ENCODE measurements at regions not wholly inside any gene's neighbourhood (a gene's known extent, or its start where the extent isn't known, plus 50 kb on each side); places are given as distances from the start of the nearest gene placed in this dataset.

- Histone ChIP-seq H3K4me1 (no peaks in the 10 kb centered on the region), H3K9me3 (no peaks in the 10 kb centered on the region), H3K27ac (no peak overlapping the region), H3K27me3 (no peaks in the 10 kb centered on the region), H3K4me3 (no peak overlapping the region), H3K36me3 (no peaks in the 10 kb centered on the region)
- 40% methylated on average over 2 of the region's 2 CpGs for WGBS (ENCODE audit: insufficient coverage, low coverage, low lambda C conversion rate, missing lambda C conversion rate)
- peak in 1 of 3 donors; percentile 35 for DNase-seq
- peak in 1 of 4 donors; percentile 44 for ATAC-seq
- intact Hi-C loops (cut with DNase I): no loop called here
- no peak for TF ChIP-seq POLR2A (IDR thresholded peaks at IDR 0.05)
- TF ChIP-seq CTCF (IDR thresholded peaks at IDR 0.05): no peak
Observed at GRCh38 chr1:219398815-219399396, 214.0 kb downstream of the ZC3H11B start.

DNA sequence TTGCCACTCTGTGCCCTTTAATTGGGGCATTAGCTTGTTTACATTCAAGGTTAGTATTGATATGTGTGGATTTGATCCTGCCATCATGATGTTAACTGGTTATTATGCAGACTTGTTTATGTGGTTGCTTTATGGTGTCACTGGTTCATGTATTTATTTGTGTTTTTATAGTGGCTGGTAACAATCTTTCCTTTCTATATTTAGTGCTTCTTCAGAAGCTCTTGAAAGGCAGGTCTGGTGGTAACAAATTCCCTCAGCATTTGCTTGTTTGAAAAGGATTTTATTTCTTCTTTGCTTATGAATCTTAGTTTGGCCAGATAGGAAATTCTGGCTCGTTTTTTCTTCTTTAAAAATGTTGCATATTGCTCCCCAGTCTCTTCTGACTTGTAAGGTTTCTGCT, 215.4 kb downstream of the ZC3H11B start:
- H3K9me3 ChIP-seq: no peaks in the 10 kb centered on the region
- no peaks in the 10 kb centered on the region for H3K27me3 ChIP-seq
- no peak overlapping the region for H3K4me3 ChIP-seq
- DNase-seq (no peak), ATAC-seq (no peak)
- no peaks in the 10 kb centered on the region for H3K4me1 ChIP-seq
- no peaks in the 10 kb centered on the region for H3K36me3 ChIP-seq
- TF ChIP-seq POLR2A (IDR thresholded peaks at IDR 0.05) (no peak), CTCF (IDR thresholded peaks at IDR 0.05) (no peak)
- H3K27ac ChIP-seq: no peak overlapping the region
- WGBS (ENCODE audit: insufficient coverage, low coverage, low lambda C conversion rate, missing lambda C conversion rate): 17% methylated on average over 1 of the region's 1 CpG
- intact Hi-C loops (cut with DNase I): no loop called here

- Histone ChIP-seq H3K27me3 (no peaks in the 10 kb centered on the region), H3K36me3 (no peaks in the 10 kb centered on the region), H3K9me3 (no peaks in the 10 kb centered on the region), H3K4me1 (peaks cover 0 to 10% (median 0%) of the 10 kb centered on the region in 4 donors), H3K27ac (no peak overlapping the region), H3K4me3 (no peak overlapping the region)
- intact Hi-C loops (cut with DNase I): no loop called here
- ATAC-seq (no peak), DNase-seq (no peak)
- TF ChIP-seq CTCF (IDR thresholded peaks at IDR 0.05) (no peak), POLR2A (IDR thresholded peaks at IDR 0.05) (no peak)
Observed at GRCh38 chr1:219391297-219391696, 217.6 kb downstream of the LYPLAL1 start.

- H3K4me1 ChIP-seq: peaks cover 0 to 10% (median 0%) of the 10 kb centered on the region in 4 donors
- H3K27me3 ChIP-seq: no peaks in the 10 kb centered on the region
- intact Hi-C loops (cut with DNase I): no loop called here
- 31% methylated on average over 1 of the region's 1 CpG for WGBS (ENCODE audit: insufficient coverage, low coverage, low lambda C conversion rate, missing lambda C conversion rate)
- no peak for DNase-seq
- no peak overlapping the region for H3K4me3 ChIP-seq
- H3K9me3 ChIP-seq: no peaks in the 10 kb centered on the region
- TF ChIP-seq CTCF (IDR thresholded peaks at IDR 0.05) (no peak), POLR2A (IDR thresholded peaks at IDR 0.05) (no peak)
- no peak overlapping the region for H3K27ac ChIP-seq
- H3K36me3 ChIP-seq: no peaks in the 10 kb centered on the region
- ATAC-seq: peak in 1 of 4 donors; percentile 27
Observed at GRCh38 chr1:219387211-219387610, 213.5 kb downstream of the LYPLAL1 start.
